ENCODE measurements at regions not wholly inside any gene's neighbourhood (a gene's known extent, or its start where the extent isn't known, plus 50 kb on each side); places are given as distances from the start of the nearest gene placed in this dataset.

- TF ChIP-seq POLR2A (IDR thresholded peaks at IDR 0.05; ENCODE audit: extremely low read depth, insufficient read length) (no peak), CTCF (IDR thresholded peaks at IDR 0.05; ENCODE audit: low read depth, low read length) (no peak), MAX (IDR thresholded peaks at IDR 0.05; ENCODE audit: low read depth, low read length) (no peak), MYC (IDR thresholded peaks at IDR 0.05; ENCODE audit: low read depth, low read length) (no peak)
Observed at GRCh38 chr2:19472391-19472978, 114.1 kb upstream of the OSR1 start.
